Activated CD4-positive, alpha-beta T cell treated with anti-CD3 and anti-CD28 coated beads, Interleukin-2, amount 50 U/mL, for 4 hours (primary cell): ENCODE measurements at regions not wholly inside any gene's neighbourhood (a gene's known extent, or its start where the extent isn't known, plus 50 kb on each side); places are given as distances from the start of the nearest gene placed in this dataset.

ENCODE experiments used
- DNase-seq, 2 experiments: peaks; one replicate each; pipeline ENCODE4 v3.0.0-alpha.2; 2020

DNA sequence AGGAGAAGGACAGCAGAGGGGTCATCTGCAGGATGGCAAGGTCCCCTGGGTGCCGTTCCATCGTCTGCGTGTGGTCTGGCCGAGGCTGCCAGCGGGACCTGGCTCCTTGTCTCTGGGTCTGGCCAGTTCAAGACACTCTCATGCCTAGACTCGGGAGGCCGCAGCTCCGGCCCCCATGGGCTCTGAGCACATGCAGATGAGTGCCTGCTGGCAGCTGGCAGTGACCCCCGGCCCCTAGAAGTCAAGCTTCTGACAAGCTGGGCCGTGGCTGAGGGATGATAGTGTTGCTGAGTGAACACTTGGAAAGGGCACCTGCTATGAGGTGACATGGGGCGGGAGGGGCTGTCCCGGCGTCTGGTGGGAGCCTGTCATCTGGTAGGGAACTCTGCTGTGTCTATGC is 1180.6 kb downstream of the BRD1 start:
- no peak for DNase-seq

DNA sequence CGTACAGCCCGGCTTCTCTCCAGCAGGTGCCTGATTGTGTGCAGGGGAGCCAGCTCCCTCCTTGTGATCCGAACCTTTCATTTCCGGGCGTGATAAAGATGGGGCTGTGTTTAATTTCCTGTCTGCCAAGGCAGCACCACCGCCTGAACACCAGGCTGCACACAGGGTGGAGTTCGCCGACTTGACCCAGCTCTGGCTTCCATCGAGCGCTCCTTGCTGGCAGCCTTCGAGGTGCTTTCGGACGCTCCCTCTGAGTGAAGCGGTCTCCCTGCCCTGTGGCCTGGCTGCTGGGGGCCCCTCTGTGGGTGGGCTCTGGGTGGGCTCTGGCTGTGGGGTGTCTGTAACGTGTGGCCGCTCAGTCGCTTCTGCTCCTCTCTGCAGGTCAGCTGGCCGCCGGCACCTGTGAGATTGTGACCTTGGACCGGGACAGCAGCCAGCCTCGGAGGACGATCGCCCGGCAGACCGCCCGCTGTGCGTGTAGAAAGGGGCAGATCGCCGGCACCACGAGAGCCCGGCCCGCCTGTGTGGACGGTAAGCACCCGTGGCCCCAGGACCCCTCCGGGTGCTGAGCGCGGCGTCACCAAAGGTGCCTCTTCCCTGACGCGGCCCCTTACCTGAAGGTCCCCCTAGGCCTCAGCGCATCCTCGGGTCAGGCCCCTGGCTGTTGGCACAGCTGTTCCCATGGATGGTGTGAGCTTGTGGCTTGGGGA is 1181.3 kb downstream of the BRD1 start:
- DNase-seq: no peak

DNA sequence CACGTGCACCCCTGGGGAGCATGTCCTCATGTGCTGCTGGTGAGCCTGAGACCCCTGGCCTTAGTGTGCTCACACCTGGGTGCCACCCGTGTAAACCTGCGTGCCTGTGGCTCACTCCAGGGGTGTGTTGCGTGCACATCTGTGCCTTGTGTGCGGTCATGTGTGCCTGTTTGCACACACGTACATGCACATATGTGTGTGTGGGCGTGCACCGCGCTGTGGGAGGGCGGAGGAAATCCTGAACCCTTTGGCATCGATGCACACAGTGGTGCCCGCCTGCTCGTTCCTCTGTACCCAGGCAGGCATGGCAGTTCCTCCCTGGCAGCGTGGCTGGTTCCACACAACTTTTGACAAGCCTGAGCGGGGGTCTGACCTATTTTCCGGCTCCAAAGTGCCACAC is 1181.9 kb downstream of the BRD1 start:
- no peak for DNase-seq

DNA sequence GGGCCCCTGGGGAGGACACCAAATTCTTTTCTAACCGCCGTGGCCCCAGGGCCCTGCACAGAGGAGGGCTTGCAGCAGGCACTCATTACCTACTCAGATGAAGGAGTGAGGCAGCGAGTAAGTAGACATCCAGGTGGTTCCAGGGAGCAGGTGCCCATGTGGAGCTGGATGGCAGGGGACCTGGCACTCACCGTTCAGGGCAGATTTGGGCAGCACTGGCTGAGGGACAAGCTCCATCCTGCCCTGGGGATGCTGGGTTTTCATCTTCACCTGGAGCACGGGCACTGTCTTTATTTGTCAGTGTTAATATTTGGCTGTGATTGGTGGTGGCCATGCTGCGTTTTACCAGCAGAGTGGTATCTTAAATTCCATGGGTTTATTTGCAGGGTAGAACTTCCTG is 1182.7 kb downstream of the BRD1 start:
- DNase-seq: no peak

DNA sequence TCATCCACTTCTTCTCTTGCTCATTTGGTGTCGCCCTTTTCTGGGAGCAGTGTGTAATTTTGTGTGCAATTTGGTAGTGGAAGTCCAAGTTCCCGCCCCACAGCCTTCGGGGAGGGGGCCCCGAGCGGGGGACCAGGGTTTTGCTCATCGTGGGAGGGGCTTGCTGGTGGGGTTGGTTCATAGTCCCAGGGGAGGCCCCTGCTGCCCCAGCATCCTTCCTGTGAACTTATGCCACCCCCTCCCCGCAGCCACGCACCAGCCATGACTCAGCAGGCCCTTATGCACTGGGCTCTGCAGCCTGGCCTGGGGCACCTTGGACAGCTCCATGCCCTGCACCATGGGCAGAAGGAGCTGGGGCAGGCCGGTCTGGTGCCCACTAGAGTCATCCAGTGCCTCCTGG is 1183.6 kb downstream of the BRD1 start:
- no peak for DNase-seq

DNA sequence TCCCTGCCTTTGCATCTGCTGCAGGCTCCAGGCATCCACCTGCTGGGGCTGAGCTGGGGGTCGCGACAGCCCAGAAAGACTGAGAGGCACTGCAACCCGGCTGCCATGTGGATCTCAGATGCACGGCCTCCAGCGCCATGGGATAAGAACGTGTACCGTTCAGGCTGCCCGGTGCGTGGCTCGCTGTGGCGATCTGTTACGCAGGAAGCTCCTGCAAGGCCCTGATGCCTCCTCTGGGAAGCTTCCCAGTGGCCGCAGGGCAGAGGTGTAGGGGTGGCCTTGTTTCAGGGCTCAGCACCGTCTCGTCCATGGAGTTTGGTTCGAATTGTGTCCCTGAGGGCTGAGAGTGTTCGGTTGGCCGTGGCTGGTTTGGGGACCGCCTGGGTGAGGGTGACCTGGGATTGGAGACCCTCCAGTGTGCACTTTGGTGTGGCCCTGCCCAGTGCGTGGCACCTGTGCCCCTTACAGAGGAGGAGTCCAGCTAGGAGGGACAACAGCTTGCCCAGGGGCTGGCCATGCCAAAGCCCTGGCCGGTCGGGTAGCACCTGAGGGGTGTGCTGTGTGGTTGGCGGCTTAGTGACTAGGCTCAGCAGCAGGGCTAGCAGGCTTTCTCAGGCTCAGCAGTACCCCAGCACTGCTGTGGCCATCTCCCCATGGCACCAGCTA is 1184.5 kb downstream of the BRD1 start:
- DNase-seq: no peak

DNA sequence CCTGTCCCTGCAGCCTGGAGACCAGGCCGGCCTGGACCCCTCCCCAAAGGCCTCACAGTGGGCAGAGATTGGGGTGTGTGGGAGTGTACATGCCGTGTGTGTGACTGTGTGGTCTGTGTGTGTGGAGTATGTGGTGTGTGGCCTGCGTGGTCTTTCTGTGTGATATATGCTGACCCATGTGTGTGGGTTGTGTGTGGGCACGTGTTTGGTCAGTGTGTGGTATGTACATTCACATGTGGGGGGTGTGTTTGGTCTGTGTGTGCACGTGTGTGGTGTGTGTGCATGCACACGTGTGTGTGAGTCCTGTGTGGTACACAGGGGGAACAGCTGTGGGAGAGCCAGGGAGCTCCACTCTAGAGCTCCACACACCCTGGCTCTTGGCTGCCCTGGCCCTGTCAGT is 1185.1 kb downstream of the BRD1 start:
- DNase-seq: no peak

DNA sequence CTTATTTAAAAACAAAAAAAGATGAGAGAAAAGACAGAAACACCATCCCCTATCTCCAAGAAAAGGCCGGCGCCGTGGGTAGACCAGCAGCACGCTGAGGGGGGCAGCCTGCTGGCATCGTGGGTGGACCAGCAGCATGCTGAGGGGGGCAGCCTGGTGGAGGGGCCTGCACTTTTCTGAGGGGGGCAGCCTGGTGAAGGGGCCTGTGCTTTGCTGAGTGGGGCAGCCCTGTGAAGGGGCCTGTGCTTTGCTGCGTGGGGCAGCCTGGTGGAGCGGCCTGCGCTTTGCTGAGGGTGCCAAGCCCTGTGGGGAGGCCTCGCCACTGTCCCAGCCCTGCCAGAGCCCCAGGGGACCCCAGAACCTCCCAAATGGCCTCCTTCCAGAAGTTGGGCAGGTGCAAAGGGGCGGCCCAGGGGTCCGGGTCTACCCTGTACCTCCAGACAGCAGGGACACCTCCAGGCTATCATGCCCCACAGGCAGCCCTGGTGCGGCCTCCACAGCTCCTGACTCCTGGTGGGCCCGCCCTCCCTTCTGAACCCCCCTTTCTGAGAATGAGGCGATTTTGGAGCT is 1185.7 kb downstream of the BRD1 start:
- DNase-seq: no peak

DNA sequence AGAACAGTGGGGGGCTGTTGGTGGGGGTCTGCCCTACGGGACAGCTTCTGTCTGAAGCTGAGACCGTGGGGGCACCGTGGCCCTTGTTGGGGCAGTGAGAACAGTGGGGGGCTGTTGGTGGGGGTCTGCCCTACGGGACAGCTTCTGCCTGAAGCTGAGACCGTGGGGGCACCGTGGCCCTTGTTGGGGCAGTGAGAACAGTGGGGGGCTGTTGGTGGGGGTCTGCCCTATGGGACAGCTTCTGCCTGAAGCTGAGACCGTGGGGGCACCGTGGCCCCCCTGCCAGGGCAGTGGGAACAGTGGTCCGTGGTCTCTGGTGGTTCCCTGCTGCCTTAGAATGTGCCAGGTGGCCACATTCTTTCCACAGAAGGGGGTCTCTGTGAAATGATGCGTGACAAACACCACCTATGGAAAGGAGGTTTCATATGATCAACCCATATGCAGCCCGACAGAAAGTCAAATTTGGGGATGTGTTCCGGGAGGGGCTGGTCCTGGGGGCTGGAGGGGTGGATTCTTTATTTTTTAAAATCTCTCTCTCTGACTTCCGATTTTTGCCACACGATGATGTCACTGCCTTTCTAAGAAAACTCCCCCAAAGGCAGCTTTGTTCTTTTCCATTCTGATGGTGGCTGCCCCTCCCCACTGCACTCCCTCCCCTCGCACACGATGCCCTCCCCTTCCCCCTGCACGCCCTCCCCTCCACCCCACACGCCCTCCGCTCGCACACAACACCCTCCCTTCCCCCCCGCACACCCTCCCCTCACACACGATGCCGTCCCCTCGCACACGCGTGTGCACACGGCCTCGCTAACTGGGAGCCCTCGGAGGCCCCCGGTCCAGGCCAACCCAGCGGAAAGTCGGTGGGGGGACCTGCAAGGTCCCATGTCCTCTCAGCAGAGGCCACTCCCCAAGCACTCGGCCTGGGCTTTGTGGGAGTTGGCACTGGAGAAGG is 1186.5 kb downstream of the BRD1 start:
- no peak for DNase-seq

DNA sequence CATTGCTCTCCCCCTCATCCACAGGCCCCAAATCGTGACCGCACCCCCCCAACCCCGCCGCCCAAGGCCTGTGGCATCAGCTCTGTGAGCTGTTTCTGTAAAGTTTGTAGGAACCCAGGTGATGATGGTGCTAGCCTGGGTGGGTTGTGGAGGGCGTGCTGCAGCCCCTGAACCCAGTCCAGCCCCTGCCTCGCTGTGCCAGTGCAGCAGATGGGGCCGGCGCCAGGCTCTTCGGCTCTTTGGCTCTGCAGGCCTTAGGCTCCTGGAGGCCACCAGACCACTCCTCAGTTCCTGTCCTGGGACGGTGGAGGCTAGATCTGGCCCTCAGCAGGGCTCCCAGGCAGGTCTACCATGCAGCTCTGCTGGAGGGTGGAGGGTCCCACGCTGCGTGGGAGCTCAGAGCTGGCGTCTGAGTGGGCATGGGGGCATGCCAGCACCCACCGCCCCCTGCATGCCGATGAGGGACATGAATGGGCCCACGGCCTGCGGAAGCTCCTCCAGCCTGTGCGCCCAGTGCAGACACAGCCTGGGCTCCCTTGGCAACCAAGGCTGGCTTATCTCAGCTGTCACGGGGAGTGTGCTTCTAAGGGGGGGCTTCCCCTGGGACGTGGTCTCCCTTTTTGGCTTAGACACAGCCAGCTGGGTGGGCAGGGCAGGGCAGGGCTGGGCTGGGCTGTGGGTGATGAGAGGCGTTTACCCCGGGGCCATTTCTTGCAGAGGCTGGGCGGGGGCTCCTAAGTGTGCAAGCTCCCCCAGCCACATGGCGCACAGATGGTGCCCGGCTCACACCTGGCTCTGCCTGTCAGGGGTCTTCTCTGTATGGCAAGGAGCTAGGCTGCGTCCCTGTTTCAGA is 1187.6 kb downstream of the BRD1 start:
- DNase-seq: no peak

DNA sequence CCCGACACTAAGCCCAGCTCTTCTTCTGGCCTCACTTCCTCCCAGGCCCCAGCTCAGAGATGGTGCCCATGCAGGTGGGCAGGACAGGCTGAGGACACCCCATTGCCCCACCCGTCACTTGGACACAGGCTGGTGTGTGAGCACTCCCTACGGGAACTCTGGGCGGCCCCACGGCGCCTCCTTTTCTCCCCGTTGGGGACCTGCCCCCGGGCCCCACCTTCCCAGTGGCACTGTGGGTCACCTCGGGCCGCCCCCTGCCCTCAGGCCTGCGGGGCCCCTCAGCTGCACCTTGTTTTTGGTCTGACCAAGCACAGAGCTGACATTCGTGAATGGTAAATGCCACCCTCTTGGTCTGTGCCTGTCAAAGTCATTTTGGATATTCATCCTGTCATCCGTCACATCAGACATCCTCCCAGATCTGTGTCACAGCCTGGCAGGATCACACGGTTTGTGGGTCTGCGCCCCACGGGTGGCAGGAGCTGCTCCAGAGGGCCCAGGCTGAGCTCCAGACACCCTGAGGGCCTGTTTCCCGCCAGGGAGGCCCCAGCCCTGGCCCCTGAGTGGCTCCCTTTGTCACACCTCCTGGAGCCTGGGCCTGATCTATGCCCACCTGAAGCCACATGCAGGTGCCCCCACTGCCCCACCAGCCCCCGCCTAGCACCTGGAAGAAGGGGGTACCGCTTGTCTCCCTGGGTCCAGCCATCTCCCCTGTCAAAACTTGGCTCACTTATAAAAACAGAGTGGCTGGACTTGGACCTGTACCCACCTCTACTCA is 1188.5 kb downstream of the BRD1 start:
- no peak for DNase-seq

DNA sequence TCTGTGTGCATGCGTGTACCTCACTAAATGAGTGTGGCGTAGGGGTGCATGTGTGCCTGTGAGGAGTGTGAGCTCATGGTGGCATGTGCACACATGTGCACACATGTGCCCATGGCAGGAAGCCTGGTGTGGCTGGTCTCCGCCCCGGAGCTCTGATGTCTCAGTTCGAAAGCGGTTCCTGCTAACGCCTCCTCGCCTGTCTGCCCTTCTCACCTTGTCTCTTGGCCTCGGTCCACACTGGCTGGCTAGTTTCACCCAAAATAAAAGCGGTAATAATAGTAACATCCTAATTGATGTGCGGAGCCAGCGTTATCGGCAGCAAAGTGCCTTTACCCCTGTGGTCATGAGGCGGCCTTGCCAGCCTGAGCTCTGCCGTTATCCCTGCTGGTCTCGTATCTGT is 1190.4 kb downstream of the BRD1 start:
- no peak for DNase-seq

DNA sequence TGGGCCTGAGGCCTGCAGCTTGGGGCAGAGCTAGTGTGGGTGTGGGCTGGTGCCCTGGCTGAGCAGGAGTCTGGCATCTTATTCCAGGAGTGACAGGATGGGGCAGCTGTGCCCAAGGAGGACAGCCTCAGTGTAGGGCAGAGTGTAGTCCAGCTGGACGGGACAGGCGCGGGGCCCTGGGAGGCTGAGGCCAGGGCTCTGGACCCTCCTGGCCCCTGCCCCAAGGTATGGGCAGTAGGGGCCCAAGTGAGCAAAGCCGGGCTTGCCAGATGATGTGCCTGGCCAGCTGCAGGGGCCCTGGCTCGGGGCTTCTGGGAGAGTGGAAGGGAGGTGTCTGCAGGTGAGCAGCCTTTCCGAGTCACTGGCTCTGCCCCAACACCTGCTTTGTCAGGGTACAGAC is 1190.9 kb downstream of the BRD1 start:
- no peak for DNase-seq

DNA sequence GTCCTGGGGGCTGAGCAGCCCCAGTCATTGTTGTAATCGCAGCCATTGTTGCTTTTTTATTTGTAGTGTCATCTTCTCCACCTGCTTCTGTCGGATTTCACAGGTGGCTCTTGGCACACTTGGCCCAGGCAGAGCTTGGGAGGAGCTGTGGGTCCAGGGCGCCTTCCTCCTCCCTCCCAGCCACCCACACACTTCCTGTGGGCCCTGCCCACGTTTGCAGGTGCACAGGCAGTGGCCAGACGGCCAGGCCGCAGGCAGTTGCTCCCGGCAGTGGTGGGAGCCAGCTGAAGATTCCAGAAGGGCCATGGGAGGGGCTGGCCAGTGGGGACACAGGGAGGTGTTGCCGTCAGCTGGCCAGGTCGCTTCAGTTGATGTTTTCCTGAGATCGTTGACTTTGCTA is 1191.9 kb downstream of the BRD1 start:
- no peak for DNase-seq

DNA sequence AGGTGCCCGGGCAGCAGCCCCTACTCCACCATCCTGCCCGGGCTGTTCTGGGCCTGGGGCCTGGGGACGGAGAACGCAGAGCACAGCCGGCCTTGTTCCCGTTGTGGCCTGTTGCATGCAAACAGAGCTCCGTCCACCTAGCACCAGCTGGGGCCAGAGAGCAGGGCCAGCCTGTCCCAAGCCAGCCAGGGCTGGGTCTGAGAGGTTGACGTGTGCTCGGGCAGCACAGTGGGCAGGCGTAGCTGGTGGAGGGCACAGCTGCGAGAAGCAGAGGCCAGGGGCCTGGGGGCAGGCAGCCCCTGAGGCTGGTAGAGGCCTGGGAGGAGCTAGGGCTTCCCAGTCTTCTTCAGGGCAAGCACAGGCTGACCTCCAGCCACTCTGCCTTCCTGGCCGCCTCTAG is 1192.6 kb downstream of the BRD1 start:
- DNase-seq: no peak

DNA sequence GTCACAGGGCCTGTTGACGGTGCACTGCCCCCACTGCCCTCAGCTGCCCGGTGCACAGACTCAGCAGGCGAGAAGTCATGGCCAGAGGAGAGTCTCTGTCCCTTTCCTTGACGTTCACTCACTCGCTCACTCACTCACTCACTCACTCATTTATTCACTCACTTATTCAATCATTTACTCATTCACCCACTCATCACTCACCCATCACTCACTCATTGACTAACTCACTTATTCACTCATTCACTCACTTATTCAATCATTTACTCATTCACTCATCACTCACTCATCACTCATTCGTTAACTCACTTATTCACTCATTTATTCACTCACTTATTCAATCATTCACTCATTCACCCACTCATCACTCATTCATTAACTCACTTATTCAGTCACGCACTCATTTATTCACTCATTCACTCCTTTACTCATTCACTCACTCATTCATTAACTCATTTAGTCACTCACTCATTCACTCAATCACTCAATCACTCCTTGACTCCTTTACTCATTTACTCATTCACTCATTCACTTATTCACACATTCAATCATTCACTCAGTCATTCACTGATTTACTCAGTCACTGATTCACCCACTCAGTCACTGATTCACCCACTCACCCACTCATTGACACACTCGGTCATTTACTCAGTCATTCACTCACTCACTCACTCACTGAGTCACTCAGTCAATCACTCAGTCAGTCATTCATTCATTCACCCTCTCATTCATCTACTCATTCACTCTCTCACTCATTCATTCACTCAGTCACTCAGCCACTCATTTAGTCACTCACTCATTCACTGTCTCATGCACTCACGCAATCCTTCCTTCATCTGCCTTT is 1193.5 kb downstream of the BRD1 start:
- DNase-seq: no peak

DNA sequence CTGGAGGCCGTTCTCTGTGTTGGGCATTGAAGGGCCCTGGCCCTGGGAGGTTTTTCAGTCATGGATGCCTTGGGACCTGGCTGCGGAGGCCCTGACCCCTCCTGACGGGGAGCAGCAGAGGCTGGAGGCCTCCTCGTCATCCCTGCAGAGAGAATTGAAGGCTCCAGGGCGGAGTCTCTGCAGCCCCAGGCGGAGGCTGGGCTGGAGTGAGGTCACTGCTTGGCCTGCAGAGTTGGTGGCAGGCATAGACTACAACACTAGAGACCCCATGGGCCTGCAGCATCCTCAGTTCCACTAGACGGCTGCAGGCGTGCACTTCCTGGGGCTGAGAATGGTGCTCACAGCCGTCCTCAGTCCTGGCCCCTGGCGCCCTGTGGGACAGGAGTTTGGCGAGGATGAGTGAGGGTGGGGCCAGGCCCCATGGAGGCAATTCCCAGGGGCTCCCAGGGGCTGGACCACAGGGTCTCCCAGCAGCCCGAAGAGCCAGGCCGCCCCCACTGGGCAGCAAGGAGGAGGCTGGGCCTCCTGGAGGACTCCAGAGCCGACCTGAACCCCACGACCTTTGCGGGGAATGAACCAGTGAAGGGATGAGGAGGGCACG is 1194.9 kb downstream of the BRD1 start:
- DNase-seq: no peak

DNA sequence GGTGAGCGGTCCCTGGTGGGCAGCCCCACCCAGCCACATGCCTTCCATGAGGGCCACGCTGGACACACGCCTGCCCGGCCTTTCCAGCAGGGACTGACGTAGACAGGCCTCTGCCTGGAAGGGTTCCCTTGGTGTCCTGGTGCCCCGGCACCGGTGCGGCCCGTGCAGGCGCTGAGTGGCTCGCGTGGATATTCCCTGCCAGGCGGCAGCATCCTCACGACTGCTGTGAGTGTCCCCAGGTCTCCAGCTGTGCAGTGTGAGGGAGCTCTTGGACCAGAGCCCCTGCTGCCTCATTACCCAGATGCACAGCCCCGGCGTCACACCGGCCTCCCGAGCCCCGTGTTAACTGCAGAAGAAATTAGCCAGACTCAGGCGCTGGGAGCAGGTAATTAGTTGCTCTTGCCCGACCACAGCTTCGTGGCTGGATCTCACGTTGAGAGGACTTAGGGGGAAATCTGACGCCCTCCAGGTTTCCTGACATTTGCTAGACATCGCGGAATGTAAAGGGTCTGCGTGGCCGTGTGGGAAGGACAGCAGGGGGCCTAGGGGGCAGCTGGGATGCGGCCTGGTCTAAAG is 1196.3 kb downstream of the BRD1 start:
- DNase-seq: no peak

DNA sequence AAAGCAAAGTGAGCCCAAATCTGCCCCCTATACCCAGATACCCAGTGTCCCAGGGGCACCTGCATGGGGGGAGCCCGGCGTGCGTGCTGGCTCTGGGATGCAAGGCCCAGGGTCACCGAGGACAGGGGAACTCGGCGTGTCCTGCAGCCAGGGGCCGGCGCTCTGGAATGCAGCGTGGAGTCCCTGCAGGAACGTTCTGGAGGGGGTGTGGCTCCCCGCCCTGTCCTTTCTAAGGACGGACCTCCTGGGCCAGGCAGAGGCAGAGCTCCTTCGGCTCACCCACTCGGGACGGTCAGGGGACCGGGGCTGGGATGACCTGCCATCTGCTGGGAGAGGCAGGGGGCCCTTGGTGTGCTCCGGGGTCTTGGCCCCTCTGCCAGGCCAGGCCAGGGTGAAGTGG is 1196.8 kb downstream of the BRD1 start:
- no peak for DNase-seq

DNA sequence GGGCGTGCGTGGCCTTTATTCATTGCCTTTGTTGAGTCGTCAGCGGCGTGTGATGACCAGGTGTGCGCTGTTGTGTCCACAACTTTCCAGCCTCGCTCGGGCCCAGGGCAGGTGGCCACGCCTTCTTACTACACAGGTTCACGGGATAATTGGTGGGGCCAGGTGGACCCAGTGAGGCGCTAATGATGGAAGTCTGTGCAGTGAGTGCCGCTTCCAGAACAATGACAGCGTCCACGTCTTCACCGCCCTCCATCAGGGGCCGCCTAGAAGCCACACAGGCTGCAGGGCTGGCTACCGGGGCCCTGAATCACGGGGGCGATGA is 1197.3 kb downstream of the BRD1 start:
- DNase-seq: no peak
